GM21825 (cell line): ENCODE measurements at regions not wholly inside any gene's neighbourhood (a gene's known extent, or its start where the extent isn't known, plus 50 kb on each side); places are given as distances from the start of the nearest gene placed in this dataset.
"Not testable (repeated sequence)": the region's sequence is repeated elsewhere in the genome, so short reads cannot be mapped to it uniquely, and the experiment has no call there.

ENCODE experiments used
- ATAC-seq: cut with Tn5 transposase; IDR thresholded peaks from one replicate; pipeline ENCODE4 v1.9.1; 2021; ENCODE audit warnings: mild to moderate bottlenecking, moderate library complexity; ENCODE audit not compliant: unreplicated experiment

DNA sequence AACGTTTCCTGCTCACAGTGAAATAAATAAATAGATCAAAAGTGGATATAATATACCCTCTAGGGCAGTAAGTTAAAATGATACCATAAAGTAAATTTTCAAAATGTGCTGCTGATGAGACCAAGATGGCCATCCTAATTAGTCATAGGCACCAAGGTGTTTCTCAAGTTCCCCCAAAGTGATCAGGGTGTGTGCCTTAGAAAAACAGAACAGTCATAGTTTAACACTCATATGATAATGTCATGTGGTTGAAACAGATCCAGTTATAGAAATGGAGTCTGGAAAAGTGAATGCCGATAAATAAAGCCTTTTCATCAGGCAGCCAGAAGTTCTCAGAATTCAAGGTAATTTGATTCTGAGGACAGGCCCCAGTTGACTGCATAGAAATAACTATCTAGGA is 161.5 kb upstream of the CDKN2B start:
- no peak for ATAC-seq

DNA sequence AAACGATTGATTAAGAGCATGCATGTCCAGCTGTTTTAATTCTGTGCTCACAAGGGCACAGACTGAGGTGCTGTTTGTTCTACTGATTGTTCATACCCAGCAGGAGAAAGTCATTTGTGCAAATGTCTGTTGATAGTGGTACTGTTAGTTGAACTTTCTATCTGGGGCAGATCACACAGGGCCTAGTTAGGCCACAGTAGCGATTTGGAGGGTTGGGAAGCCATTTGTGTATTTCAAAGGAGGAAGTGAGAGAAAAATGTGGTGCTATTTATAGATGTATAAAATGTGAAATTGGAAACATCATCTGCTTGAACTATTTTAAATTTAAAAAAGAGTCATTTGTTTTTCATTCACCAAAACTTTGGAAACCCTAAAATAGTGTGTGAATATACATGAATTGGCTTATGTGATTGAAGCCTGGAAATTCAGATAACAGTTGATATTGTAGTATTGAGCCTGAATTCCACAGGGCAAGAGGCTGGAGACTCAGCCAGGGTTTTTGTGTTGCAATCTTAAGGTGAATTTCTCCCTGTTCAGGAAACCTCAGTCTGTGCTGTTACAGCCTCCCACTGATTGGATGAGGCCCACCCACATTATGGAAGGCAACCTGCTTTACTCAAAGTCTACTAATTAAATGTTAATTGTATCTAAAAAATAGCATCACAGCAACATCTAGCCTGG is 162.0 kb upstream of the CDKN2B start:
- peak; percentile 59 for ATAC-seq

DNA sequence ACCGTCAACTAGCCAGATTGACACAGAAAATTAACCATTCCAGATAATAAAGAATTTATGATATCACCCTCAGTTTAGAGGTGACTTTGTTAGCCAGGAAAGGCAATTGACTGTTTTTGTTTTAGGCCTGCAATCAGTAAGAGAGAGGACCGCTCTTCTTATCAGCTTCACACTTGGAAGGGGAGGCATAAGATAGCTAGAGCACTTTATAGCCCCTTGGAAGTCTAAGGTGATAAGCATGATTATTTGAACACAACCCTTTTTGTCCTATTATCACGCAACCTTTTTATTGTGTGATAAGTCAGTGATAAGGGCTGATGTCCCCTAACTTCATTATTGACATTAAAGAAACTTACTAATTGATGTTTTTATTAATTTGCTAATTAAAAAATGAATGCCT is 162.6 kb upstream of the CDKN2B start:
- ATAC-seq = no peak

DNA sequence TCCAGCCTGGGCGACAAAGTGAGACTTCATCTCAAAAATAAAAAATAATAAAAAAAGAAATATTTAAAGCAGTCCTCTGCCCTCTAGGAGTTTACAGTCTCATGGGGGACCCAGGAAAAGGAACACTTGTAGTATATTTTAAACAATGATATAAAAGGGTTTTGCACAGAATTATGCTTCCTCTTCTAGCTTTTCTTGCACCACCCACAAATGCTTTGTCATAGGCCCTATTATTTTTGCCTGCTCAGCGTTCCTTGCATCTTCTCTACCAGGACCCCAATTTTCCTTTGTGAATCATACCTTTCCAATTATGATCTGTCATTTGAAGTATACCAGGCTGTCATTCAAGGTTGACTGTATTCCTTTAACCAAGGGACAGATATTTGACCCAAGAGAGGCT is 164.8 kb upstream of the CDKN2B start:
- no peak for ATAC-seq

DNA sequence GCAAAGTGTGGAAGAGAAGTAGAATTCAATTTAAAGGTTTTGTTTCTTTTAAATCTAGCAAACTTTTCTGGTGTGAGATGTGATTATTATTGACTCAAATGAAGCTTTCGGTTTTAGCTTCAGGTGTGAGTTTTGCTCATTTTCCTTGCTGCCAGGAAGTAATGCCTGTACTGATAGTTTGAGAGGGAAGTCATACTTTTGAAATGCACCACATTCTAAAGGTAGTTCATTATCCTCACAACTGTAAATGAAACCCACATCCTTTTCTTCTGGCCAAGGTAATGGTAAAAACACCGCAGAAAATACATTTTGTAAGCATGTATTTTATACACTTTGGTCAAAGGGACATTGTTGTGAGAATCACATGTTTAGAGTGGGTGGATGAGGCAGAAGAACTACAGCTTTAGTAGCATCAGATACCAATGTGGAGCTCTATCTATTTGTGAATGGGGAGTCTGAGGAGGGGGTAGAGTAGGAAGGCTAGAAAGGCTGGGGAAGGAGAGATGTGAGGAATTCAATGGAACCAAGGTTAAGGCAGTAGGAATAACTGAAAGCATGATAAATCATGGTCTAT is 167.0 kb upstream of the CDKN2B start:
- no peak for ATAC-seq

DNA sequence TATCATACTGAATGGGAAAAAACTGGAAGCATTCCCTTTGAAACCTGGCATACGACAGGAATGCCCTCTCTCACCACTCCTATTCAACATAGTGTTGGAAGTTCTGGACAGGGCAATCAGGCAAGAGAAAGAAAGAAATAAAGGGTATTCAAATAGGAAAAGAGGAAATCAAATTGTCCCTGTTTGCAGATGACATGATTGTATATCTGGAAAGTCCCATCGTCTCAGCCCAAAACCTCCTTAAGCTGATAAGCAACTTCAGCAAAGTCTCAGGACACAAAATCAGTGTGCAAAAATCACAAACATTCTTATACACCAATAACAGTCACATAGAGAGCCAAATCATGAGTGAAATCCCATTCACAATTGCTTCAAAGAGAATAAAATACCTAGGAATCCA is 171.9 kb upstream of the CDKN2B start:
- not testable (repeated sequence) for ATAC-seq

DNA sequence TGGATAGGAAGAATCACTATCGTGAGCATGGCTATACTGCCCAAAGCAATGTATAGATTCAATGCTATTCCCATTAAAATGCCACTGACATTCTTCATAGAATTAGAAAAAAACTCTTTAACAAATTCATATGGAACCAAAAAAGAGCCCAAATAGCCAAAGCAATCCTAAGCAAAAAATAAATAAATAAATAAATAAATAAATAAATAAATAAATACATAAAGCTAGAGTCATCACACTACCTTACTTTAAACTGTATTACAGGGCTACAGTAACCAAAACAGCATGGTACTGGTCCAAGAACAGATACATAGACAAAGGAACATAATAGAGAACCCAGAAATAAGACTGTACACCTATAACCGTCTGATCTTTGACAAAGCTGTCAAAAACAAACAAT is 180.4 kb upstream of the CDKN2B start:
- no peak for ATAC-seq

DNA sequence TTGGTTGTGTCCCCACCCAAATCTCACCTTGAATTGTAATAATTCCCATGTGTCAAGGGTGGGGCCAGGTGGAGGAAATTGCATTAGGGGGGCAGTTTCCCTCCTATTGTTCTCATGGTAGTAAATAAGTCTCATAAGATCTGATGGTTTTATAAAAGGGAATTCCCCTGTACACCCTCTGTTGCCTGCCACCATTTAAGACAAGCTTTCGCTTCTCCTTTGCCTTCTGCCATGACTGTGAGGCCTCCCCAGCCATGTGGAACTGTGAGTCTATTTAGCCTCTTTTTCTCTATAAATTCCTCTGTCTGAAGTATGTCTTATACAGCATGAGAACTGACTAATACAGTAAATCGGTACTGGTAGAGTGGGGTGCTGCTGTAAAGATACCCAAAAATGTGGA is 187.9 kb upstream of the CDKN2B start:
- peak; percentile 65 for ATAC-seq

DNA sequence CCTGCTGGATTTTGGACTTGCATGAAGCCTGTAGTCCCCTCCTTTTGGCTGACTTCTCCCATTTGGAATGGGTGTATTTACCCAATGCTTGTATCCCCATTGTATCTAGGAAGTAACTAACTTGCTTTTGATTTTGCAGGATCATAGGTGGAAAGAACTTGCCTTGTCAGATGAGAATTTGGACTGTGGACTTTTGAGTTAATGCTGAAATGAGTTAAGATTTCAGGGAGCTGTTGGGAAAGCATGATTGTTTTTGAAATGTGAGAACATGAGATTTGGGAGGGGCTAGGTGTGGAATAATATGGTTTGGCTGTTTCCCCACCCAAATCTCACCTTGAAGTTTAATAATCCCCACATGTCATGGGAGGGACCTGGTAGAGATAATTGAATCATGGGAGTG is 189.6 kb upstream of the CDKN2B start:
- ATAC-seq = no peak

DNA sequence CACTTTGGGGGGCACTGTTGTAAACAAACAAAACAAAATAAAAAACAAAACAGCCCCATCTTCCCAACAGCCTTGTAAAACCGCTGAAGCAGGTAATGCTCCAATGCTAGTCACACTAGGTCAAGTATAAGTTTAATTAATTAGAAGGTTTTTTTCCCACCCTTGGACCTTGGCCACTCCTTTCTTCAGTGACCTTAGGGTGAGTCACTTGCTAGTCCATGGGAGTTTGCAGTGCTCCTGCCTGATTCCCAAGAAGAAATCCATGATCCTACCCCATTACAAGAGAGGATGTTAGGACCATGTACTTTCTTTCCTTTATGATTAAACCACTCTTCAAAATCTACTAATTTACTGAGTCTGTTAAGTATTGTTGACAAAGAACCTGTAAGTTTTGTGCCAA is 192.2 kb upstream of the CDKN2B start:
- no peak for ATAC-seq

DNA sequence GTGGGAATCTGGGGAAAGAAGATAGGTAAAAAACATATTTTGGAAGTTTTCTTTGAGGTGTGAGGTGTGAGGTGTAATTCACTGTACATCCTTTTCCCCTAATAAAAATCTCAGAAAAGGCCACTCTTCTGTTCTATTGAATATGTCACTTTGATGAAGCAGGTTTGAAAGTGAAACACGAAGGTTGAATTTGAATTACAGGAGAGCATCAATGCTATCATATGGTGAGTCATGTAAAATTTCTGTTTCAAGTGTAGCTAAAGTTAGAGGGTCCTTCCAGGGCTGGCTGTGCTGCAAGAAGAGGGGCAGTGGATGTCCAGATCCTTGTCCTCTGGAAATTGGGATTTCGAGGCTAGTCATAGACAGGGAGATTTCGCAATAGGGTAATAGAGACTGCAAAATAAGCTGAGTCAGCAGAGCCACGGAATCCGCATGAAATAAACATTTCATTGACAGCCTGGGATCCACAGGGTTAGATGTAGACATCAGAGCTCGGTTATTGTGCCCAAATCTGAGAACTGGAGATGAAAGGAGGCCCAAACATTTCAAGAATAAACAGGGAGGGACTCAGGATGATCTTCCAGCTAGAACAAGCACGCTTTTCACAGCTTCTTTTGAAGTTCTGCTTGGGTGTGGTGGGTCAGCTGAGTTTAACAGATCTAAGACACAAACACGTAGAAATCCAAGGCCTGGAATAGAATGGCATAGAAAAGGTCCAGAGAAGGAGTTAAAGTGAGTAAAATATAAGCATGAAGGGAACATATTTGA is 194.4 kb upstream of the CDKN2B start:
- ATAC-seq = no peak

DNA sequence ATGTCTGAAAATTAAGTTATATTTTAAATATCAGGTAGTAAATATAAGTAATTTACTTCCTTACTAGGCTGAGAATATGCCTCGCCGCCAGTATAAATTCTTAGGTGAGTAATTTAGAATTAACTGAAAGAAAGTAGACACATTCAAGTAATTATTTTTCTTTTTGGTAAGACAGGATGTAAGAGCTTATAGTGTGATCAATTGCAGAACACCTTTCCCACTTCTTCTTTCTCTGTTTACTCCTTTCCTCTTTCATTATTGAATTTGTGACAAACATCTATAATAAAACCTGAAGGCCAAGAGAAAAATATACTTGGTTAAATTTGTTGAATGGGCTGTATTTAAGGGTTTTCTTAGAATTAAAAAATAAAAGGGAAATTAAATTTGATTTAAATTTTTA is 195.1 kb upstream of the CDKN2B start:
- ATAC-seq = no peak

DNA sequence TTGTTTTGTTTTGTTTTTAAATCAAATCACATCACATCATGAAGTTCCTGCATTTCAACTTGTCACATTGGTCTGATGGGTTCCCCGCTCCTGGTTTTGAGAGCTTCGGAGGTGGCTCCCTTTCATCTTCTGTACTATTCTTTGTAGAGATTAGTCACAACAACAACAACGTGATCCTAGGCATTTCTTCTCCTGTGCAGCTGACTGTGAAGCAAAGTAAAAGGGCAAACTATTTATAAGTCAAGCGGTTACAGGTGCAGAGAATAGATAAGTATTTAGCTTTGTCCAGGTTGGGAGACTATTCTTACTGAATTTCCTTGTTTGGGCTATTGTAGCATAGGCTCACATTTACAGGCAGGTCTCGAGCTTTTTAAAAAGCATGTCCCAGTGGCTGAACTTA is 197.7 kb upstream of the CDKN2B start:
- ATAC-seq = no peak

DNA sequence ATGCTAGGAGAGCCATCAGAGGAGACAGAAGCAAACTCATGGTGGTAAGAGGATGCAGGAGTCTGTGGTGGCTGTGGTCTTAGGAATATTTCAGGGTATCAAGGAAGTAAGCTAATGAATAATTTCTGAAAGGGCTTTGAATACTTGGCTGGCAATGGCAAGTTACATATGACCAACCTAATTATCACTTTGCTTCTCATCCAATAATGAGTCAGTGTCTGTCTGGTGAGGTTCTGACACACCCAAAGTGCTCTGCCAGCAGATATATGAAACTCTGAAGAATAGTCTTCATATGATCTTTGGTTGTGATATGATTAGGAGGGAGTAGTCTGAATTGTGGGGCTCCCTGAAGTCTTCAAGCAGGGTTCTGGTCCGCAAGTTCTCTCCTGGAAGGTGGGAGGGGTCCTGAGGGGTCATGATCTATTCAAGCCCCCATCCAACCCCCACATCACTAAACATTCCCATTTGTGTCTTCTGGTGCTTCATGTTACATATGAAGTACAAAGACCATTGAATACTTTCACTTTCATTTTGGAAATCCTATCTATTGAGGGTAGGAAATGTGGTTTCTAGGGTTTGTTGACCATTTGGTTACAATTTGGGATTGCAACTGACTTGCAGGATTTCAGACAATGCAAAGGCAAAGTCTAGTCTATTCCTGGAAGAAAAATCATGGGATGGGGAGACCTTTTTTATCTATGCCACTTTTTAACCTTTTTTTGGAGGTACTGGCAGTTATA is 199.9 kb upstream of the CDKN2B start:
- no peak for ATAC-seq

DNA sequence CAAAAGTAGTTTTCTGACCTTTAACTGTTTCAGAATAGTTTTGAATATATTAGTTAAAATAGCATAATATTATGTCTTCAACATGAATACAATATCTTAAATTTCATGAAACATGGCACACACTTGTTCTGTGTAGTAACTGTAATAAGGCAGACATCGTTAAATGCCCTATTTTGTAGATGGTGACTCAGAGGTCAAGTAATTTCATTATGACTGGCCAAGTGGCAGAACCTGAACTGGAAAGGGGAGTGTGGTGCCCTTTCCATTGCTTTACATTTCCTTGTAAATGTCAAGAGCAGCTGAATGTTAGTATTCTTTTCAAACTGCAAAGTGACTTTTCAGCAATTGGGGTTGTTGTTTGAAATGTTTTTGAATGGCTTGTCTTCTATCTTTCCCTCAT is 201.2 kb upstream of the CDKN2B start:
- no peak for ATAC-seq

DNA sequence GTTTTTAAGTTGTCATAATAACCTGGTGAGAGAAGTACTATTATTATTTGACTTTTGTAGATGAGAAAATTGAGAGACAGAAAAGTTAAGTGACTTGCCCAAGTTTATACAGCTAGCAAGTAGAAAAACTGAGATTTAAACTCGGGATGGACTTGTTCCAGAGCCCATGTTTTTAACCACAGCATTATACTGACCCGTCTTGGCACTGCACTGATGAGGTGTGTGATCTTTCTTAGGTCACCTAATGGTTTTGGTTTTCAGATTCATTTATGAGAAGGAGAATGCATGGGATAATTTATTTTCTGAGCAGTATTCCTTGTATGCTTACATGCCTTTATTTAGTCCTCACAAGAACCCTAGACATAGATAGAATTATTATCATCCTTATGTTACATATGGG is 201.8 kb upstream of the CDKN2B start:
- ATAC-seq = no peak

DNA sequence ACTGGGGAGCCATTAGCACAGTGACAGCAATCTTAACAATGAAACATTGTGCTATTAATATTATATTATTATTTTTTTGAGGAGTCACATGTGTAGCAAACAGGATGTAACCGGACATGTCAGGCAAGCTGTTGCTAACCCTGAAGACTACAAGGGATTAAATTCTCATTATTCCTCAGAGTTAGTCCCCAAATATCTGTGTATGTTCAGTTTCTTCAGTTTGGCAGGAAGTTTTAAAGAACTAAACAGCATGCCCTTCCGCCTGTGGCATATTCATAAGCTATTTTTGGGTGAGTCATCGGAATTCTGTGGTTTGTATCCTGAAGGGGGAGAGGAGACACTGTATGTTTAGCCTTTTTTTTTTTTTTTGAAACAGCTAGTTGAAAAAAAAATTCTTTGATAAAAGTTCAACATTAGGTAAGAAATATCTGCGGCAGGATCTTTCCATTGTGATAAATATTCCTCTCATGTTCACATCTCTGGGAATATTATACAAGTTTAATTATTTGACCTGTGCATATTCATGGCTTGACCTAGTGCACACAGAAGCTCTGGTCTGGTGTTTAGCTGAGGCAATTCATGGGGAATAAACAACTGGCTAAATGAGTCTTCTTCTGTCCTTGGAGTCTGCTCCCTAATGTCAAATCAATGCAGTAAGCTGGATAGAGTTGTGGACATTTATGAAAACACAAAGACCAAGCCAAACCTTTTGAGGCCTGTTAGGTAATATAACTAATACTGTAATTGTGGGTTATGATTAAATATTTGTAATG is 202.7 kb upstream of the CDKN2B start:
- ATAC-seq = no peak

DNA sequence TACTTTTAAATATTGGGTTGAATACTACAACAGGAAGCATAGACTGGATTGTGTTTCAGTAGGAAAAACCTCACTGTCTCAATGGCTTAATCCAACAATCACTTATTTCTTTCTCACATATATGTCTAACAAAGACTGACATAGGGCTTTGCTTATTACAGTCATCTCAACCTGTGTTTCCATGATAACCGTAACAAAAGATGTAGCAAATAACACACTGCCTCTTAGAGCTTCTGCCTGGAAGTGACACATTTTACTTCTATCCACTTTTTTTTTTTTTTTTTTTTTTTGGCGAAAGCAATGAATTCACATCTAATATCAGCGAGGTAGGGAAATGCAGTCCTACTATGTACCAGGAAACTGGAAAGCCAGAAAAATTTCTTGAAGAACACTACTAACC is 204.9 kb upstream of the CDKN2B start:
- ATAC-seq = no peak

DNA sequence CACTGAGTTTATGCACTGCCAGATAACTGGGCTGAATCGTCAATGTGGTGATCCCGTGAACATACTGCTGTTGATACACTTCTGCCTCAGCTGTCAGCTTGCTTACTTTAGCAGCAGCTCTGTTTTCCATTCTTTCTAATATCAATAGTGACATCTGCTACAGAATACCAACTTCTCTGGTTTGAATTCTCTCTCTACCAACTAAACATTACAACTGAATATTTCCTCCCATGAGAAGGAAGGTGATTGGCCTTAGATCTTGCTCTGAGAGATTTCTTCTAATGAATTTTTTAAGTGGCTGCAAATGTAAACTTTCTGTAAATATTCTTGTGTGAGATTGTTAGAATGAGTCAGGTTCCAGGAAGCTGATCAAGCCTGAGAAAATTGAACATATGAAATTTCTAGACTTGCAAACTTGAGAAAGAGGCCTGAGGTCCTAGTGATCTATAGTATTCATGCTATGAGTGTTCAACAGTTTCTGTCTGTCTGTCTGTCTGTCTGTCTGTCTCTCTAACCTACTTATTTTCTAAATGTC is 205.5 kb upstream of the CDKN2B start:
- ATAC-seq = no peak

DNA sequence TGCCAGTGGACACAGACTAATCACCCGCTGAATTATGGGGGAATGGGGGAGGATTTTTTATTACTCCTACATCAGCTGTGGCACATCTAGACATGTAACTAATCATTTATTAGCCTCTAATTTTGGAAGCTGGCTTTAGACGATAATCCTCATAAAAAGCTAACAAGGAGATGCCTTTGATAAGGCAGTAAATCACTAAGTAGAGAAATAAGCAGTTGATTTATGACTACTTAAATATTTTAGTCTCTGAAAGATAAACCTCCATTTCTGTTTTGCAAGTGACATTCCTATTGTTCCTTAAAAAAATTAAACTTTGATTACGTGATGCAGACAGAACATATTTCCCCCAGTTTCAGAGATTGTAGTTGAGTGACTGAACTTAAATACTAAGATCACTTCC is 206.4 kb upstream of the CDKN2B start:
- no peak for ATAC-seq

DNA sequence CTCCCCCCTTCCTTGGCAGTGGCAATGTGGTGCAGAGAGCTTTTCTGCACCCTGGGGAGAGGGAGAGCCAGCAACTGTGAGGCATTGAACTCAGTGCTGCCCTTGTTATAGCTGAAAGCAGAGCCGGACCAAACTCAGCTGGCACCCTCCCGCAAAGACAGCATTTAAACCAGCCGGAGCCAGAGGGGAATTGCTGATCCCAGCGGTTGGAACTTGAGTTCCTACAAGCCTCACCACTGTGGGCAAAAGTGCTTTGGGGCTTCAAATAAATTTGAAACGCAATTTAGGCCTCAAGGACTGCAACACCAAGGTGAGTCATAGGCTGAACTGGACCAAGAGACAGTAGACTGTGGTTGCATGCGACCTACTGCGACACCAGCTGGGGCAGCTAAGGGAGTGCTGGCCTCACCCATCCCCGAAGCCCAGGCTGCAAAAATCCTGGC is 207.6 kb upstream of the CDKN2B start:
- ATAC-seq = no peak
